ENCODE measurements at regions not wholly inside any gene's neighbourhood (a gene's known extent, or its start where the extent isn't known, plus 50 kb on each side); places are given as distances from the start of the nearest gene placed in this dataset.

GRCh38 chr3:73695841-73696240 lies 71.1 kb upstream of the PDZRN3 start:
- TF ChIP-seq CTCF (IDR thresholded peaks at IDR 0.05 in 2 of 3, conservative IDR thresholded peaks at IDR 0.05 in 1 of 3; ENCODE audit: control insufficient read depth in 2 of 3, extremely low read depth in 1 of 3, insufficient read depth in 1 of 3, low read depth in 3 of 3, low read length in 3 of 3) = no peak
- no peak for TF ChIP-seq BCL3 (IDR thresholded peaks at IDR 0.05; ENCODE audit: borderline replicate concordance, insufficient read depth, low read depth, low read length, poor library complexity, severe bottlenecking)
- no peak for TF ChIP-seq RFX5 (IDR thresholded peaks at IDR 0.05; ENCODE audit: low read depth, low read length)
- no peak for TF ChIP-seq CHD2 (IDR thresholded peaks at IDR 0.05; ENCODE audit: borderline replicate concordance, low read depth, low read length)
- no peak for TF ChIP-seq SIN3A (IDR thresholded peaks at IDR 0.05; ENCODE audit: low read depth, low read length)
- no peak for TF ChIP-seq ZBED1 (IDR thresholded peaks at IDR 0.05; ENCODE audit: borderline replicate concordance)
- TF ChIP-seq PKNOX1 (IDR thresholded peaks at IDR 0.05) = no peak
- TF ChIP-seq, protein P1, sequence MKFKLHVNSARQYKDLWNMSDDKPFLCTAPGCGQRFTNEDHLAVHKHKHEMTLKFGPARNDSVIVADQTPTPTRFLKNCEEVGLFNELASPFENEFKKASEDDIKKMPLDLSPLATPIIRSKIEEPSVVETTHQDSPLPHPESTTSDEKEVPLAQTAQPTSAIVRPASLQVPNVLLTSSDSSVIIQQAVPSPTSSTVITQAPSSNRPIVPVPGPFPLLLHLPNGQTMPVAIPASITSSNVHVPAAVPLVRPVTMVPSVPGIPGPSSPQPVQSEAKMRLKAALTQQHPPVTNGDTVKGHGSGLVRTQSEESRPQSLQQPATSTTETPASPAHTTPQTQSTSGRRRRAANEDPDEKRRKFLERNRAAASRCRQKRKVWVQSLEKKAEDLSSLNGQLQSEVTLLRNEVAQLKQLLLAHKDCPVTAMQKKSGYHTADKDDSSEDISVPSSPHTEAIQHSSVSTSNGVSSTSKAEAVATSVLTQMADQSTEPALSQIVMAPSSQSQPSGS (IDR thresholded peaks at IDR 0.05; ENCODE audit: low read length) = no peak

Data from GM12878 (cell line).